ENCODE measurements at regions not wholly inside any gene's neighbourhood (a gene's known extent, or its start where the extent isn't known, plus 50 kb on each side); places are given as distances from the start of the nearest gene placed in this dataset.

DNA sequence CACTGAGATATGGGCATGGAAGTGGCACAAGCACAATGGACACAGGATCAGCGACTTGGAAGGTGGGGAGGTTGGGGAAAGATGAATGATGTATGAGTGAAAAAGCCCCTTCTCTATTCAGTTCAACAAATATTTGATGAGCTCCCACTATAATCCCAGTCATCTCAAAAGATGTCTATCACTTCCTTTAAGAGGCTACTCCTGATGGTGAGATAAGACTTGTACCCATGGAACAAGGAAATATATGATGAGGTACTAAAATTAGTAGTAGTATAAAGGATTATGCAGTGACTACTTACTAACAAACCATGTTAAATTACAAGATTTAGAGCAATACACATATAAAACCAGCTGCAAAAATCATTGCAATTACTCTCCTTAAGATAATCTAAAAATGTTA is 107.8 kb upstream of the COL5A2 start:
- TF ChIP-seq EZH2phosphoT487 (IDR thresholded peaks at IDR 0.05; ENCODE audit: insufficient read depth, low read depth) (no peak), EZH2 (IDR thresholded peaks at IDR 0.05; ENCODE audit: insufficient read depth, poor library complexity, severe bottlenecking) (no peak)

All from GM23248 (cell line).